ENCODE measurements at regions not wholly inside any gene's neighbourhood (a gene's known extent, or its start where the extent isn't known, plus 50 kb on each side); places are given as distances from the start of the nearest gene placed in this dataset.

GRCh38 chr16:51779240-51779639, 628.2 kb upstream of the SALL1 start:
- no peak overlapping the region for H3K4me3 ChIP-seq (ENCODE audit: low read depth, low read length)
- H3K27ac ChIP-seq (ENCODE audit: low read depth, low read length): no peak overlapping the region
- TF ChIP-seq CTCF (IDR thresholded peaks at IDR 0.05; ENCODE audit: low read depth, low read length): no peak
- no peak for DNase-seq (ENCODE audit: low read depth, low spot score)
- CTCF ChIA-PET: no interaction called here
- H3K9me3 ChIP-seq (ENCODE audit: control insufficient read depth, insufficient read depth, low read length): no peaks in the 10 kb centered on the region
- POLR2A ChIA-PET: no interaction called here
- no peaks in the 10 kb centered on the region for H3K27me3 ChIP-seq (ENCODE audit: control insufficient read depth, insufficient read depth, low read length)

GRCh38 chr16:51773071-51773890, 622.2 kb upstream of the SALL1 start:
- CTCF ChIA-PET: no interaction called here
- H3K9me3 ChIP-seq (ENCODE audit: control insufficient read depth, insufficient read depth, low read length): no peaks in the 10 kb centered on the region
- no peak for TF ChIP-seq CTCF (IDR thresholded peaks at IDR 0.05; ENCODE audit: low read depth, low read length)
- H3K27me3 ChIP-seq (ENCODE audit: control insufficient read depth, insufficient read depth, low read length): no peaks in the 10 kb centered on the region
- no peak overlapping the region for H3K27ac ChIP-seq (ENCODE audit: low read depth, low read length)
- no peak for DNase-seq (ENCODE audit: low read depth, low spot score)
- POLR2A ChIA-PET: no interaction called here
- H3K4me3 ChIP-seq (ENCODE audit: low read depth, low read length): no peak overlapping the region

GRCh38 chr16:51766739-51767138, 615.7 kb upstream of the SALL1 start:
- CTCF ChIA-PET: interaction anchor here (0.6 kb wide), 1 partner anchor 215 kb away, joined by 3 read pairs; no protein-coding TSS in a partner anchor
- no peak for TF ChIP-seq CTCF (IDR thresholded peaks at IDR 0.05; ENCODE audit: low read depth, low read length)

GRCh38 chr16:51763072-51763661, 612.1 kb upstream of the SALL1 start:
- CTCF ChIA-PET: interaction anchor here (1.3 to 3.7 kb wide), 4 partner anchors 12 to 957 kb away, joined by 5 to 36 read pairs (median 9); no protein-coding TSS in a partner anchor
- no peak for DNase-seq (ENCODE audit: low read depth, low spot score)
- POLR2A ChIA-PET: no interaction called here

More at GRCh38 chr16:51766739-51767138, 615.7 kb upstream of the SALL1 start:
- no peak overlapping the region for H3K27ac ChIP-seq (ENCODE audit: low read depth, low read length)
- no peaks in the 10 kb centered on the region for H3K9me3 ChIP-seq (ENCODE audit: control insufficient read depth, insufficient read depth, low read length)
- H3K4me3 ChIP-seq (ENCODE audit: low read depth, low read length): no peak overlapping the region
- no peak for DNase-seq (ENCODE audit: low read depth, low spot score)
- POLR2A ChIA-PET: no interaction called here
- no peaks in the 10 kb centered on the region for H3K27me3 ChIP-seq (ENCODE audit: control insufficient read depth, insufficient read depth, low read length)

More at GRCh38 chr16:51763072-51763661, 612.1 kb upstream of the SALL1 start:
- TF ChIP-seq CTCF (IDR thresholded peaks at IDR 0.05; ENCODE audit: low read depth, low read length): no peak
- no peak overlapping the region for H3K4me3 ChIP-seq (ENCODE audit: low read depth, low read length)
- no peak overlapping the region for H3K27ac ChIP-seq (ENCODE audit: low read depth, low read length)
- no peaks in the 10 kb centered on the region for H3K27me3 ChIP-seq (ENCODE audit: control insufficient read depth, insufficient read depth, low read length)
- H3K9me3 ChIP-seq (ENCODE audit: control insufficient read depth, insufficient read depth, low read length): no peaks in the 10 kb centered on the region
